Tongue (tissue), 1 donor: ENCODE measurements at regions not wholly inside any gene's neighbourhood (a gene's known extent, or its start where the extent isn't known, plus 50 kb on each side); places are given as distances from the start of the nearest gene placed in this dataset.

Source experiments
- DNase-seq: peaks from one replicate; pipeline ENCODE4 v3.0.0-alpha.2; 2015

DNA sequence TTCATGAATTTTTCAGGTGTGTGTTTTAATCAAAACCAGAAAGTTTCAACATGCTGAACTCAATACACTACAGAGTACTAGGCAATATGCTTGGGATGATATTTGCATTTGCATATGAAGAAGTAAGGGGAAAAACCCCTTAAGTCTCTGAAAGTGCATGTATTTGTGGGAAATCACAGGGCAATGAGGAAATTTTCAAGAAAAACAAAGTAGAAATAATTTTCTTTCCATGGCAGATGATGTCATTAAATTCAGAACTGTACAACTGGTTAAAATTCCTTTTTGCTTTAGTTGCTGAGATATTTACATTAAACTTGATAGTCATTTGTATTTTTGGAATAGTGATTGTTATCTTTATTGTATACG, 294.0 kb upstream of the TBC1D5 start:
- no peak for DNase-seq

DNA sequence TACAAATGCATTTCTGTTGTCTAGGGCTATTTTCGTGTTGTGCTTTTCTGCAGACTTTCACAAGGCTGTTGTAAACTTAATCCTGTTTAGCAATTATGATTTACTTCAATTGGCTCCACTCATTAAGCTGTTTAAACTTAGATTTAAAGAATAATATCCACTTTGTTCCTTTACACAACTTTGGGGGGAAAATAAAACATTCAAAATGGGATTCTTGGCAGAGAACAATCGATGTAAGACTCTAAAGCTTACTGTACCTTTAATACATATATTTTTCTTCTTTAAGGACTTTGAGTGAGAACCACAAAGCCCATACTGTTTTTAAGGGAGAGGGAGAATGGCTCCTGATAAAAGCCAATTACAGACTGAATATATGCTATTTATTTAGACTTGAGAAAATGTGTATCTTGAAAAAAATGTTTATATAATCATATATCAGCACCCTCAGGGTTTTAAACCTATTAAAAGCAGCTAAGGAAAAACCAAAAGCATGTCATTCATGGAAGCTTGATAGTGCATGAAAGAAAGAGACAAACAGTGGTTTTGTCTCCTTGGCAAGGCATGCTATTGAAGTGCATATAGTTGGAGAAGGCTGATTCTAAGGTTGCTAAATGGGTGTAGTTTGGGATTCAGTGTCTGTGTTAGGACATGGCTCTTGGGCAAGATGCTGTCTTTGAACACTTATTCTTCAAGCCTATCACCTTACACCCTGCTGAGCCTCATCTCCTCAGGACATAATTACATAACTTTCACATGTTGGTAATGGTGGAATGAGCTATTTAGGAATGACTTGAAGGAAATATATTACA, 293.4 kb upstream of the TBC1D5 start:
- DNase-seq, result no peak

DNA sequence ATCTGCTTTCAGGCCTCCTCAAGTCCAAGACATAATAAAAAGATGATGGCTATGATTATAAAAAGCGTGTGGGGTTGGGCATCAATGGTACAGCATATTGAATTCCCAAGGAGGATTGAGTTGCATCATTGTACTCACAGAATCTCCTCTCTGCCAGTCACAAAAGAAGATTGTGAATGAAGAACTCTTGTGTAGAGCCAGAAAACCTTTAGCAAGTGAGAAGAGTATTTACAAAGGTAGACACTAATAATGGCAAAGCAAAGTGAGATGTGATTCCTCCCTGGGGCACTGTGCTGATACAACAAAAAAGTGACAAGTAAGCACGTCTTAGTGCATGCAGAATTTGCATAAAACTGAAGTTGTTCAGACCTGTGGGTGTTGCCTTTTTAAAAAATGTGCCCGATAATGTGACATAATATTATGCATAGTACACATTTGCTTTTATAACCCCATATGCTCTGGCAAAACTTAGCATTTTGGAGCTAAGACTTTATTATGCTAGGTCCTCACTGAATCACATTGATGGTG, 291.2 kb upstream of the TBC1D5 start:
- DNase-seq, result no peak

DNA sequence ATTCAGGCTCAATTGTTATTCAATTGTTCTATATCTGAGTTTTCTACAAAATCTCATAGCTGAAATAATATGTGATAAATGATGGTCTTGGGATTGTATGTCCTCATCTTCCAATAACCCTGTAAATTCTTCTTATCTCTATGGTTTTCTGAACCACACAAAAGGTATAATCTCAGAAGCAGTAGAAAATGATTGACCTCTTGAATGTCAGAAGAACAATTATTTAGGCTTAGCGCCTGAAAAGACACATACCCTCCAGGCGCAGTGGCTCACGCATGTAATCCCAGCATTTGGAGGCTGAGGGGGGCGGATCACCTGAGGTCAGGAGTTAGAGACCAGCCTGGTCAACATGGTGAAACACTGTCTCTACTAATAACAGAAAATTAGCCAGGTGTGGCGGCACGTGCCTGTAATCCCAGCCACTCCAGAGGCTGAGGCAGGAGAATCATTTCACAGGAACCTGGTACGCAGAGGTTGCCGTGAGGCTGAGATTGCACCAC, 288.0 kb upstream of the TBC1D5 start:
- DNase-seq, result no peak

GRCh38 chr3:18027161-18027939, 284.9 kb upstream of the TBC1D5 start:
- no peak for DNase-seq

DNA sequence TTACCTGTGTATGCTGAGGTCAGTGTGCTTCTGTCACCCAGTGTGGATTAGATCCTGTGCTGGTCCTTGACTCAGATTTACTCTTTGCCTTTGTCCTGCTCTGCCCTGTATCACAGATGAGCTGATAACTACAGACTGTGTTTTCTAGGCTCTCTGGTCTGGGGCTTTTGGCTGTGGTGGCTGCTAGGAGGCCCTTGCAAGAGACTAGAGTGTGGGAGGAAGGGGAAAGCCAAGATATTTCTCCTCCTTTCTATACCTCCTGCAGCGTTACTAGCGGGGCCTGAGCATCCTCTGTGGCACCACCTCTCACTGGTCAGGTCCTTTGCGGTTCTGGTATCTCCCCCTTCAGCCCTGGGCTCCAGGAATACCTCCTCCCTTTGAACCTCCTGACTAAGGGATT, 282.3 kb upstream of the TBC1D5 start:
- DNase-seq, result no peak

DNA sequence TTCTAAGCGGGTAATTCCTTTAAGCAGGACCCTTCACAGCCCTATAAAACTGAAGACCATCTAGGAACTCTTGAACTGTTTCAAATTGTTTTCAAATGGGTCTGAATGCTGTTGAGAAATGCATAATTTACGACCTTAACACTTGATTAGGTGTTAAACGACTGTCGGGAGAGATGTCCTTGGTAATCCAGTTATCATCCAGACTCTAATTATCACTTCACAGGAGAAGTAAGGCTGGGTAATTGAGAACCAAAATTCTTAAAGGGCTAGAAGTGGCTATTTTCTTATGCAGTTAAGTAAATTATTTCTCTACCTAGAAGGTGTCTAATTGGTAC, 276.7 kb upstream of the TBC1D5 start:
- no peak for DNase-seq

GRCh38 chr3:18018491-18019160, 276.2 kb upstream of the TBC1D5 start:
- no peak for DNase-seq

GRCh38 chr3:18016366-18016765, 273.9 kb upstream of the TBC1D5 start:
- DNase-seq, result no peak

DNA sequence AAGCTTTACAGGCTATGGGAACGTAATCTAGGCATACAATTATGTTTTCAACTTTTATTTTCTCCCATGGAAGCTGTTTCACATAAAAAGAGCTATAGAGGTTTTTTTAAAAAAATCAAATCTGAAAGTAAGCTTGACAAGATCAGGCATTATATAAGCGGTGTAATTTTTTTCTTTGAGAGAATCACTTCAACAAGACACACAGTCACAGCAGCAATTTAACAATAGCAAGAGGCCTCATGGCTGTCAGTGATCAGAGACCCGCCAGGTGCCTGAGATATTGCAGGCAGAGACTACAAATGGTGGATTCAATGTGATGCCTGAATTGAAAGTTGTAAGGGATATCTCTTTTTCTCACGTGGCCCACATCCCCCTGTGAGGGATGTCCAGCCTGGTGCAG, 270.5 kb upstream of the TBC1D5 start:
- DNase-seq, result no peak

- DNase-seq, result no peak
These were observed 270.0 kb upstream of the TBC1D5 start for GRCh38 chr3:18012436-18012835.

- no peak for DNase-seq
These were observed 269.0 kb upstream of the TBC1D5 start for GRCh38 chr3:18011387-18011786.

DNA sequence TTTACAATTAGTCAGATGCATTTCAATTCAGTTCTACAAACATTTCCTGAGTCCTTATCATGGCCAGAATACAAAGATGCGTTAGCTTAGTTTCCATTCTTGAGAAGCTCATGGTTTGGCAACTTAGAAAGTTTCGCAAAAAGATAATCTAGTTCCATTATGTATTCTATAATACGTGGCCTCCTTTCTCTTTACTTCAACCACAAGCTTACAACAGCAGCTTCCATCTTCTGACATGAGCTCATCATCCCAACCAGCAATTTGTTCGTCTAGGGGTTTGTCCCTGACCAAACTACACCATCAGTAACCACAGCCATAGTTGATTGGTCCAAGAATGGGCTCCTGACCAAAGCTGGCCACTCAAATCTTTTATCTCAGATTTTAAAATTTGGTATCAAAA, 267.6 kb upstream of the TBC1D5 start:
- no peak for DNase-seq

DNA sequence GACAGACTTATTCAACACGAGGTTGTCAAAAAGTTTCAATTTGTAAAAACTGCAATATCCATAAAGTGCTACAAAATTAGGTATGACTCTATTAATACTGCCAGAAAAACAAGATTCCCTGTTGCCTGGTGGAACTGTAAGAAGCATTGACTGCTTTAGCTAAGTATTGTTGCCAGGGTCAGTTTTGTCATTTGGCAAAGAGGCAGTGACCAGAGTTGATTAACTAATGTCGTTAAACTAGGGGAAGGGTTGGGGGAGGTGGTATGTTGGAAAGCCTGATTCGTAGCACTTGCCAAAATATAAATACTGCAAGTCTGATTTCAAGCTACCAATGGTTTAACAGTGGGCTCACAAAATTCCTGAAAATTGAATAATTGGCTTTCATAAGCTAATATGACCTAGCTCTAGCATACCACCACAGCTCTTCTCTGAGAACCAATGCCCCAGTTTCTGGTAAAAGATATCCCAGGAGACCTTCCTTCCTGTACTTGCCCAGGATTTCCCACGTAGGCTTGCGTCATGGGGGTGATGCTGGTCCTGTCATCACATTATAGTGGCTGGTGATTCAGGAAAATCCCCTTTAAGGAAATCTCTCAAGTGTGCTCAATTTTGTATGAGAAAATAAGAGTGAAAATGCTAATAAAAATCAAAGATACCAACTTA, 266.4 kb upstream of the TBC1D5 start:
- no peak for DNase-seq

GRCh38 chr3:18007980-18008379, 265.5 kb upstream of the TBC1D5 start:
- DNase-seq, result no peak

DNA sequence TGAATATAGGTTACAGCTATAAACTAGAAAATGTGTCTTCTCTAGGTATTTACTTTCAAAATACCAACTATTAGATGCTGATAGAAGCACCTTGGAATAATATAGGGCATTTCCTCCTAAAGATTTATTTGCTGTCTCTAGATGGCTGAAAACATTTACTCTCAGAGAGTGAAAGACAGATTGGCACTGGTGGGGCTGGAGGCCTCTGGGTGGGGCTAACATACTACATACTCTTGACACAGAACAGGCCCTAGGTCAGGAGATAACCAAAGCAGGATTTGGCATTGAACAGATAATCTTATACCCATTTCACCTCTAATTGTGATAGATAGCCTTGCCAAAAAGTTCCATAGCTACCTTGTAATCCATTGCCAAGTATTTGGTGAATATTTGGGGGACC, 253.3 kb upstream of the TBC1D5 start:
- DNase-seq, result no peak

DNA sequence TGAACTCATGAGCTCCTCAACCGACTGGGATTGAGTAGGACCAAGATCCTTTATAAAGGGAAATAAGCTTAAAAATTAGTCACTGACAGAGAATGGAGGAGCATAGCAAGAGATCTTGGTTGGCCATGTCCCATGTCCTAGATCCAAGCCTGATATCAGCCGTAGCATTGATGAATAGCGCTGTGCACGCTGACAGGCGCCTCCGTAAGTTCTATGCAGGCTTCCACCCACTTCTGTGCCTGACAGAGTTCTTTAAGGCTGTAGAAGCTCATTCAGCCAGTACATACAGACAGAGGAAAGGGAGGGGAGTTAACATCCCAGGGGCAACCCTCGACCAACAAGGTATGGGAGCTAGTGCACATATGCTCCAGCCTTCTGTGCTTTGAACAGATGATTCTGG, 251.7 kb upstream of the TBC1D5 start:
- no peak for DNase-seq

- no peak for DNase-seq
These were observed 248.0 kb upstream of the TBC1D5 start for GRCh38 chr3:17990390-17990789.

DNA sequence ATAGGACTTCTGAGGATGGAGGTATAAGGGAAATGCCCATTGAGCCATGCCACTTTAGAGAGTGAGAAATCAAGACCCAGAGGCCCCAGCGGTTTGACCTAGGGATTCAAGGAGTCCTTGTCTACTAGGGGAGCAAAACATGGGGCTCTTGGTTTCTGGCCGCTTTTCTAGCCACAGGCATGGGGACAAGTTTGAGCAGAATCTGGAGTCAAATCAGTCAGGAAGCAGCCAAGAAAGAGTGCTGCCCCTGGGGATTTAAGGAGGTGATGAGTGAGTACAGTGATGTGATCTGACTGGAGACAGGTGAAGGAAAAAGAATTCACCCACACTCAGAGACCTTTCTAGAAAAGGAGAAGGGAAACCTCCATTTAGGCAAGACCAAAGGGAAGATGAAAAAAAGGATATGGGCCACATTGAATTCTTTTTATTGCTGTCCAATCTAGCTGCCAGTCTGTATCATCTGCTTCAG, 244.0 kb upstream of the TBC1D5 start:
- no peak for DNase-seq

GRCh38 chr3:17985658-17986347, 243.4 kb upstream of the TBC1D5 start:
- DNase-seq, result no peak

GRCh38 chr3:17983106-17983505, 240.7 kb upstream of the TBC1D5 start:
- DNase-seq, result no peak
